B cell (primary cell): ENCODE measurements at regions not wholly inside any gene's neighbourhood (a gene's known extent, or its start where the extent isn't known, plus 50 kb on each side); places are given as distances from the start of the nearest gene placed in this dataset.

Source experiments
- ATAC-seq: fragments of 200-7000 bp; cut with Tn5 transposase; one replicate; pipeline ENCODE4 v1.10.0; 2021; ENCODE audit warnings: low read depth, mild to moderate bottlenecking, moderate number of reproducible peaks, moderate library complexity
- CTCF ChIA-PET: fragments of 350-600 bp; sonication (Branson Sonifier 250); formaldehyde crosslinking; loops from one replicate; lab custom pipeline; 2021; ENCODE audit warnings: antibody characterized with exemption, inconsistent platforms; lab: Charles Lee
- POLR2A ChIA-PET: fragments of 350-600 bp; sonication (Branson Sonifier 250); formaldehyde crosslinking; loops from one replicate; lab custom pipeline; 2021; ENCODE audit warnings: antibody characterized with exemption; lab: Charles Lee
- DNase-seq: peaks from one replicate; pipeline ENCODE4 v3.0.0; 2013
- H2AFZ ChIP-seq: 2 replicates; pipeline ENCODE4 v1.6.1; 2012; ENCODE audit warnings: mild to moderate bottlenecking, low read depth, low read length; ENCODE audit not compliant: insufficient read depth, poor library complexity, severe bottlenecking
- H3K27ac ChIP-seq, 2 donors: 1 replicate in 1 of 2; 2 replicates in 1 of 2; pipeline ENCODE4 v1.5.1; 2012 to 2013; ENCODE audit warnings: low read length in 2 of 2, mild to moderate bottlenecking in 2 of 2, moderate library complexity in 1 of 2
- H3K27me3 ChIP-seq, 4 experiments: fragments of 200-600 bp in 1 of 4; sonication (generic) in 1 of 4; replicated peaks in 1 of 4; 1 replicate in 2 of 4; 2 replicates in 2 of 4; pipeline versions ENCODE4 v1.6.1 to v1.7.0; 2013 to 2016; ENCODE audit warnings: low read length in 3 of 4, mild to moderate bottlenecking in 2 of 4, mixed read lengths in 1 of 4, moderate library complexity in 1 of 4; ENCODE audit not compliant: insufficient read depth in 4 of 4, control insufficient read depth in 3 of 4; ENCODE audit errors: control extremely low read depth in 1 of 4
- H3K36me3 ChIP-seq, 2 experiments: replicated peaks in 1 of 2; 1 replicate in 1 of 2; 2 replicates in 1 of 2; pipeline versions ENCODE4 v1.6.1 to v1.7.1; 2013; ENCODE audit warnings: low read length in 1 of 2; ENCODE audit not compliant: insufficient read depth in 2 of 2, control insufficient read depth in 1 of 2; ENCODE audit errors: control extremely low read depth in 1 of 2, extremely low read depth in 1 of 2
- H3K4me1 ChIP-seq, 2 donors: fragments of 200-600 bp in 1 of 2; sonication (generic) in 1 of 2; 1 replicate in 1 of 2; 2 replicates in 1 of 2; pipeline versions ENCODE4 v1.5.1 to v1.6.1; 2013 to 2017; ENCODE audit warnings: low read length in 2 of 2; ENCODE audit not compliant: control insufficient read depth in 2 of 2, insufficient read depth in 2 of 2
- H3K4me2 ChIP-seq: replicated peaks from 2 replicates; pipeline ENCODE3; 2012; ENCODE audit warnings: mild to moderate bottlenecking, low read depth, low read length; ENCODE audit not compliant: poor library complexity, severe bottlenecking
- H3K4me3 ChIP-seq, 5 experiments: fragments of 200-600 bp in 1 of 5; sonication (generic) in 1 of 5; 1 replicate in 3 of 5; 2 replicates in 2 of 5; pipeline versions ENCODE4 v1.5.1 to v1.7.0; 2011 to 2016; ENCODE audit warnings: low read length in 4 of 5, mild to moderate bottlenecking in 4 of 5, low read depth in 2 of 5, control low read depth in 1 of 5, moderate library complexity in 1 of 5; ENCODE audit not compliant: insufficient read depth in 1 of 5; ENCODE audit errors: control extremely low read depth in 1 of 5, extremely low read depth in 1 of 5
- H3K79me2 ChIP-seq: fragments of 200-600 bp; sonication (generic); one replicate; pipeline ENCODE4 v1.6.0; 2016; ENCODE audit warnings: low read length; ENCODE audit not compliant: control insufficient read depth, insufficient read depth
- H3K9ac ChIP-seq: fragments of 200-600 bp; sonication (generic); 2 replicates; pipeline ENCODE4 v1.6.1; 2017; ENCODE audit warnings: mild to moderate bottlenecking, low read length, moderate library complexity
- H3K9me3 ChIP-seq, 3 donors: one replicate each; pipeline versions ENCODE4 v1.6.1 to v1.7.1; 2013; ENCODE audit warnings: low read length in 2 of 3; ENCODE audit not compliant: control insufficient read depth in 2 of 3, insufficient read depth in 1 of 3; ENCODE audit errors: control extremely low read depth in 1 of 3
- H4K20me1 ChIP-seq: 2 replicates; pipeline ENCODE4 v1.6.0; 2012; ENCODE audit warnings: mild to moderate bottlenecking, low read length; ENCODE audit not compliant: insufficient read depth, control insufficient read depth, poor library complexity, severe bottlenecking
- H3K27ac Mint-ChIP-seq: one replicate; pipeline ENCODE4 v1.8.0; 2021; ENCODE audit warnings: mixed read lengths
- H3K27me3 Mint-ChIP-seq: one replicate; pipeline ENCODE4 v1.8.0; 2021; ENCODE audit warnings: mixed read lengths
- H3K4me1 Mint-ChIP-seq: one replicate; pipeline ENCODE4 v1.8.0; 2021; ENCODE audit warnings: mixed read lengths
- H3K4me3 Mint-ChIP-seq: one replicate; pipeline ENCODE4 v1.8.0; 2021; ENCODE audit warnings: mixed read lengths
- H3K9me3 Mint-ChIP-seq: one replicate; pipeline ENCODE4 v1.8.0; 2022; ENCODE audit warnings: mixed read lengths; ENCODE audit not compliant: insufficient read depth
- CTCF ChIP-seq: fragments of 200-600 bp; IDR thresholded peaks from one replicate; pipeline ENCODE4 v1.8.0; 2022; ENCODE audit warnings: antibody characterized with exemption, mild to moderate bottlenecking
- EZH2 ChIP-seq: IDR thresholded peaks from 2 replicates; pipeline ENCODE4 v1.6.1; 2012; ENCODE audit warnings: borderline replicate concordance, low read depth, mild to moderate bottlenecking, moderate library complexity, low read length; ENCODE audit not compliant: insufficient read depth, poor library complexity, severe bottlenecking
- WGBS: methylation state at CpG from one replicate; pipeline ENCODE4 v1.1.5; 2013; ENCODE audit warnings: missing lambda C conversion rate; ENCODE audit not compliant: insufficient coverage; 5-methylcytosine and 5-hydroxymethylcytosine counted together
- intact Hi-C: fragments of 100-400 bp; cut with micrococcal nuclease; formaldehyde crosslinking; loops from one replicate; pipeline ENCODE4 v1.10.0; 2022

- TF ChIP-seq CTCF (no peak), EZH2 (no peak)
- Mint-ChIP-seq H3K9me3 (no peaks in the 10 kb centered on the region), H3K4me1 (peaks cover 7% of the 10 kb centered on the region), H3K27ac (no peak overlapping the region), H3K27me3 (peaks cover 3% of the 10 kb centered on the region), H3K4me3 (no peak overlapping the region)
- no peak overlapping the region for H3K4me3 ChIP-seq
- ChIA-PET CTCF (no interaction called here), POLR2A (no interaction called here)
- intact Hi-C loops = no loop called here
- H3K79me2 ChIP-seq = no peaks in the 10 kb centered on the region
- no peaks in the 10 kb centered on the region for H4K20me1 ChIP-seq
- H3K36me3 ChIP-seq = no peaks in the 10 kb centered on the region
- H3K4me2 ChIP-seq = no peak overlapping the region
- H2AFZ ChIP-seq = no peak overlapping the region
- ATAC-seq (no peak), DNase-seq (no peak)
- no peak overlapping the region for H3K27ac ChIP-seq
- H3K4me1 ChIP-seq = peaks cover 7 to 12% of the 10 kb centered on the region in 2 donors
- 91% methylated on average over 7 of the region's 8 CpGs for WGBS
- no peaks in the 10 kb centered on the region for H3K27me3 ChIP-seq
- H3K9ac ChIP-seq = no peak overlapping the region
- H3K9me3 ChIP-seq = no peaks in the 10 kb centered on the region
Measured at GRCh38 chr6:139877828-139878405, 503.5 kb upstream of the CITED2 start.

GRCh38 chr6:139872665-139873064 lies 498.2 kb upstream of the CITED2 start:
- no peak overlapping the region for H3K4me3 ChIP-seq
- no peaks in the 10 kb centered on the region for H3K27me3 Mint-ChIP-seq
- H3K27ac ChIP-seq = no peak overlapping the region
- no peak overlapping the region for H3K27ac Mint-ChIP-seq
- ATAC-seq (no peak), DNase-seq (no peak)
- POLR2A ChIA-PET = no interaction called here
- H3K36me3 ChIP-seq = no peaks in the 10 kb centered on the region
- H3K4me2 ChIP-seq = no peak overlapping the region
- 100% methylated on average over 1 of the region's 2 CpGs for WGBS
- no peak overlapping the region for H3K9ac ChIP-seq
- H3K4me1 ChIP-seq = no peaks in the 10 kb centered on the region
- H3K9me3 ChIP-seq = no peaks in the 10 kb centered on the region
- no peaks in the 10 kb centered on the region for H3K9me3 Mint-ChIP-seq
- H3K4me1 Mint-ChIP-seq = no peaks in the 10 kb centered on the region
- TF ChIP-seq EZH2 (no peak), CTCF (no peak)
- H4K20me1 ChIP-seq = no peaks in the 10 kb centered on the region
- CTCF ChIA-PET = no interaction called here
- no peak overlapping the region for H2AFZ ChIP-seq
- H3K4me3 Mint-ChIP-seq = no peak overlapping the region
- H3K79me2 ChIP-seq = no peaks in the 10 kb centered on the region
- intact Hi-C loops = no loop called here
- H3K27me3 ChIP-seq = no peaks in the 10 kb centered on the region
